Right hindlimb (tissue), 1 donor: ENCODE measurements at regions not wholly inside any gene's neighbourhood (a gene's known extent, or its start where the extent isn't known, plus 50 kb on each side); places are given as distances from the start of the nearest gene placed in this dataset.
"Not testable (repeated sequence)": the region's sequence is repeated elsewhere in the genome, so short reads cannot be mapped to it uniquely, and the experiment has no call there.

ENCODE experiments used
- DNase-seq: peaks from one replicate; pipeline ENCODE4 v3.0.0-alpha.2; 2018

DNA sequence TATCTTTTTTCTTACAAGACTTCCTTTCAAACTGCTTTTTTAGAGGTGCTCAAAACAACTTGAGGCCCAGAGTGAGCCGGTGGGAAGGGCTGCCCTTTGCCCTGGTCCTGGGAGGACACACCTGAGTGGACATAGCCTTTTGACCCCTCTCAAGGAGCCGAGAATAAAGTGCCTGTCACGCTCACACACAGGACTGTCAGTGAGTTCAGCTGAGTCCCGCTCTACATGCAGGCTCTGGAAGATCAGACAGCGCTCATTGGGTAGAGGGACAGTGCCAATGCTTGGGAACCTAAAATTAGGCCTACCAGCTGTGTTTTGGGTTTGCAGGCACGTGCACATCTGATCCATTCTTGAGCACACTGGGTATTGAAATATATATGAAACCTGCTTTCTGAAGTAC lies 387.8 kb downstream of the CD83 start:
- no peak for DNase-seq

DNA sequence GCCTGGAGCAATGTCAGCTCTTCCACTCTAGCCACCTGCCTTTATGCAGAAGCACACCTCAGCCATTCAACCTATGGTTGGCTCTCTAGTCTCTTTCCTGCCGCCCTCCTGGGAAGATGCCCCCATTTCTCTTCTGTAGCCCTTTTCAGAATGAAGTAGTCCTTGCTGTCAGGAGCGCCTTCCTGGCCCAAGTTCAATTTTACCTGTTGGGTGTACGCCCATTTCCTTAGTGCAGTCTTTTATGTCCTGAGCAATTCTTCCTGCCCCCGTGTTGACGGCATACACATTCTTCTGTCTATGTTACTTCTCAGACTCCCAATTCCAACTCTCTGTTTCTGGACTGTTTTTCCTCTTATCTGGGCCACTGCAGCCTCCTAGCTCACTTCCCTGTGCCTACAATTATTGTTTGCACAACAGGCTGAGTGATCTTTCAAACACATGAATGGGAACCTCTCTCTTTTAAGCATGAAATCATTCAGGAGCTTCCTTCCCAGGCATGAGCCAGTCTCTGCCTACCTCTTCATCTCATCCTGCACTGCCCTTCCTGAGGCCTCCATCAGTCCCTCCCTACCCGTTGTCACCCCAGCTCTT lies 389.2 kb downstream of the CD83 start:
- no peak for DNase-seq

DNA sequence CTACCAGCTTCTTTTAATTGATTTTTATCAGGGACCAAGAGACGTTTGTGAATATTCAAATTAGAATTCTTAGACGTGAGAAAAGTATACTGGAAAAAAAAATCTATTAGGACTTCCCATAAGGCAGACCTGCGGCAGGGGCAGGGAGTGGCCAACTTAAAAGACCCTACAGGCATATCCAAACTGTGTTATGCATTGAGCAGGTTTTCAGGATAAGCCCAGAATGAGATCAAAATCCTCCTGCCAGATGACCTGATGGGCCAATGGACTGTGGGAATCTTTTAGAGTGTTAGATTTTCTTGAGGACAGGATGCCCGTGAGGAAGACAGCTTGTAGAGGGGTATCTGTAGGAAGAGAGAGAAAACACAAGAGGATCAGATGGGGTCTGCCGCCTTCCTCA lies 391.5 kb downstream of the CD83 start:
- DNase-seq, result no peak

DNA sequence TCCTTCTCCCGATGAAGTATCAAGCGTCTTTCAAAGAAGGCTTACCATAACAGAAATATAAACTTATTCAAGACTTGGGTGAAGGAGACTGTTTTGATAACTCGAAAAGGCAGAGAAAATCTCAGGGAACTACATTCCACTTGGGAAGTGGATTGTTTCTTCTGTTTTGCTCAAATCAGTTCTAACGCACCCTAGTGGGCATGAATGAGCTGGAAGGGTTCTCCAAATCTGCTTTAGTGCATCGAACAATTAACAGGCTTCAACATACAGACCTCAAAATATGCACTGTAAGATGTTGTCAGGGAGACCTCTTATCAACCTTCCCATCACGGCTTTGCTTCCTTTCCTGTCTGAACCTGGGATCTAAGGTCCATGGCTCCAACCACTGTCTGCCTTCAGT lies 392.5 kb downstream of the CD83 start:
- no peak for DNase-seq

DNA sequence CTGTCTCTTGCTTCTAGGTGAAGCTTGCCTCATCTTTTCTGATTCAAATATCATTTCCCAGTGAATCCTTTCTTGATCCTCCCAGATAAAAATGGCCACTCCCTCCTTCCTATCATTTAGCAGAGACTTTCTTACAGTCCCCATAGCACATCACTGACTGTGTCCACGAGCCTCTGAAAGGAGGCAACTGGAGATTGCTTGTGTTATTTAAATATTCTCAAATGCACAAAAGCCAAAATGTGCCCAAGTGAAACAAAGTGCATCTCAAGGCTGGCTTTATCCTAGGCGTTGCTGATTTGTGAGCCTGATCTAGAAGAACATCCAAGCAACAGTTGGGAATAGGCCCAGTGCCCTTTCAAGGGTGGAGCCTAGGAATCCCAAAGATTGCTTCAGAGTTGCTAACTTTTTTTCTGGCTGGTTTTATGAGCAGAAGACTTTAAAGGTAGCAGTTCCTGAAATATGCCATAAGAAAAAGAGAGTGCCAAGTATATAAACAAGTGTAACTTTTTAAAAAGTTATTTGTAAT lies 393.6 kb downstream of the CD83 start:
- no peak for DNase-seq

DNA sequence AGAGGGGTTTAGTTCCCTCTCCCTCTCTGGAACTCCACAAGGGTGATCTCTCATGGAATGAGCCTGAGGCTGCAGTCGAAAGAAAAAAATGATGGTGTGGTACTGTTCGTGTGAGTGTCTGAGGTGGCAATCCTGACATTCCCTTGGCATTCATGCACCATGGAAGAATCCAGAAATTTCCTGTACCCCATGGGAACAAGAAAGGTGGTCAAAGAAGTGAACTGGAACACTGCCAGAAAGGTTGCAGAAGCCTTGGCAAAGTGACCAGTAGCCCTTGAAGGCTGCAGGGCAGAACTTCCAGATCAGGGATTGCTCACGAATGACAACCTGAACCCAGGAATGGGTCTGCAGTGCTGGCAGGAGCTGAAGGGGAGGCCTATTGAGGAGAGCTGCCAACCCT lies 394.7 kb downstream of the CD83 start:
- no peak for DNase-seq

DNA sequence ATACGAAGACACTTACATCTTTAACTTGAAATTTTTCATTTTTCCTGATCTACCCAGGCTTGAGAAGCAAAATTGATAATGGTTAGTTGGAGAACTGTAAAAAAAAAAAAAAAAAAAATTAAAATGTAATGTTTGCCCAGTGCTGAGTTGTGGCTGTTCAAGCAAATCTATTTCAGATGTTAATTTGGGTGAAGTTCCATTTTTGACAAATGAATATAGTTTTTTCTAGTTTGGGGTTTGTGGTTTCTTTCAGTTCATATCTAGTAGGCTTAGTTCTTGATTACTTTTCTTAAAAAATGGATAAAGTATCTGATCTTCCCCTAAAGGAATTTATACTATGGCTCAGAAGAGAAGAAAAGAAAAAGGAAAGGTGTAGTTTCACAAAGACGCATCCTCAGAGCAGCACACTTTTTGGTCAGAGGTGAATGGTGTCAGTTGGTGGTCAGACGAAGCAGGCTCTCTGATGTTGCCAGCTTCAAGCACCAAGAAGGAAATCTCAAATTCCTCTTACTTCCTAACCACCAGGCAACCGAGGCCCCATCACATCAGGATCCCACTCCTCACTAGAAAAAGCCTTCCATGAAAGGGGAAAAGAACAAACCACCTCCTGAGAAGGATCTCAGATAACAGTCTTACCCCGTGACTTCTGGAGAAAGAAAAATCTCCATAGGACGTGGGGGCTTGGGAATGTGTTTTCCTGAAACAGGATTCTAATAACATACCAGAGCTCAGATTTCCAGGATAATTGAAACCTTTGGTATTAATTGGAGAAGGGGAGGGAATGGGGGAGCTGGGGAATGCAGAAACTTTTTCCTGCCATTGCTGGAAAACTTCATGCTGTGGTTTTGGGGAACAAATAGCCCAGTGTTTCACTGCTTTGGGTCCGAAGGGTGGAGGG lies 396.2 kb downstream of the CD83 start:
- no peak for DNase-seq

DNA sequence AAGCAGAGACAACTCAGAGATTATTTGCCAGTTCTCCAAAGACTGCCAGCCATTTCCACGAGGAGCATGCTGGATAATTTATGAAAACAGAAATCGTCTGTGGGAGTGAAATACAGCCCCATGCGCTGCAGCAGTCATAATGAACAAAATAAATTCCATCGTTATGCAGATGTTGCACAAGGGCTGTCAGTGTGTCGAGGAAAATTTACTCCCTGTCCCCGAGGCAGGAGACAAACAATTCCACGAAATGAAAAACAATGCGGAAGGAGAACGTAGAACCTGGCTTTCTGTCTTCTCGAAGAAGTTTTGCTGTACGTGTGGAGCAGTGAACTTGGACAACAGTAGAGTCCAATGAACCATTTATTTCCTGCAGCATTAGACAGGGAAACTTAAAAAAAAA lies 399.4 kb downstream of the CD83 start:
- DNase-seq, result peak; percentile 28

DNA sequence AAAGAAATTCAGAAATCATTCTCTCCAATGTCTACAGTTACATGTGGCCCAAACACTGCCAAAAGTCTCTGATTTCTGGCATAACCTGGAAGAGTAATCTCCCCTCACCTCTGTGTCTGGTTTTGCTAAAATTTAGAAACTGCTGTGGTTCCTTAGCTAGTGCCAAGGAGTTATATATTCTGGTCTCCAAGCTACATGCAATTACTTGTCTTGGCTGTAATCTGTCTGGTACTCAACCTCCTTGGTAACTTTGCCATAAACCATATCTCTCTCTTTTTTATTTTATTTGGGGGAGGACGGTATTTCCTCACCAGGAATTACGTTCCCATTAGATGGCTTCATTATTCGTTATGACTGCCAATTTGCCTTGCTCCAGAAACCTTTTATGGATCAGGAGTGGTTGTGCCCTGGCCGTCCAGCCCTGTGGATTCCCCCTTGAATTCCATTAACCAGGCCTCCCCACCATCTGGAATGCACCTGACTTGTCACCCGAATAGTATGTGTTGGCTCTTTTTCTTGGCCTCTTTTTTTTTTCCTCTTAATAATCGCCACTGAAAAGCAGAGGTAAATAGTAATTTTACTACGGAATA lies 400.0 kb downstream of the CD83 start:
- peak; percentile 44 for DNase-seq

DNA sequence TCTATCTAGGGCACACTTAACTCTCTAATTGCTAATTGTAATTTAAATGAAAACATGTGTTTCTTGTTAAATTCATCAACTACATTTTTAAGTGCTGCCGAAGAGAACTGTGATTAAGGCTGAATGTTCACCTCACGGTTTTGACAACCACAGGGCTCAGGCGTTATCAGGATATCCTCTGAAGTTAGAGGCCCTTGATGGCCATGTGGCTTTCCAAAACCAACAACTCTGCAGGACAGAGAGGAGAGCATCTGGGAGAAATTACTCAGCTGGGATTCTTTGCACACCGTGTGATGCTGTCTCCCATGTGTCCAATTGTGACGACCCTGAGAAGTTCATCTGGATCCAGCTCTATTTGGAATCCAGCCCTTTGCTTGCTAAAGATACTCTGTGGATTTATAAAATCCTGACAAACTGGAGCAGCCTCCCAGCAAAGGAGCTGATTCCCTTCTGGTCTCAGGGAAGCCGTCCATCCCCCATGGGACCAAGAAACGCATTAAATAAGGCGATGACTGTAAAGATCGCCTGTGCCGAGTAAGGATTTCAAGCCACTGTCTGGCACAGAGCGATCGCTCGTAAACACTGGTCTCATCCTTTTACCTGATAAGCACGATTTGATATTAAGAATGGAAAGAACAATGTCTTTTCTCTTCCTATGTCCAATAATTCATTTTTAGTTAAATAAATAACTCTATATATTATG lies 401.1 kb downstream of the CD83 start:
- peak; percentile 38 for DNase-seq

DNA sequence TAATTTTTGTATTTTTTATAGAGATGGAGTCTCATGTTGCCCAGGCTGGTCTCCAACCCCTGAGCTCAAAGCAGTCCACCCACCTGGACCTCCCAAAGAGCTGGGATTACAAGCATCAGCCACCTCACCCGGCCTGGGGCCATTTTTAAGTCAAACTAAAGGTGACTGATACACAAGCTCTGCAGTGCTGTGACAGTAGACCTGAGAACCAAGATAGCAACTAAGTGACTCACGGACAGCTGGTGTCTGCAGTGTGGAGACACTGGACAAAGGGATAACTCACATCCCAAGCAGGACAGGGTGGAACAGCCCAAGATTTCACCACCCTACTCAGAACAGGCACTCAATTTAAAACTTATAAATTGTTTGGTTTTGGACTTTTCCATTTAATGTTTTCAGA lies 402.5 kb downstream of the CD83 start:
- no peak for DNase-seq

DNA sequence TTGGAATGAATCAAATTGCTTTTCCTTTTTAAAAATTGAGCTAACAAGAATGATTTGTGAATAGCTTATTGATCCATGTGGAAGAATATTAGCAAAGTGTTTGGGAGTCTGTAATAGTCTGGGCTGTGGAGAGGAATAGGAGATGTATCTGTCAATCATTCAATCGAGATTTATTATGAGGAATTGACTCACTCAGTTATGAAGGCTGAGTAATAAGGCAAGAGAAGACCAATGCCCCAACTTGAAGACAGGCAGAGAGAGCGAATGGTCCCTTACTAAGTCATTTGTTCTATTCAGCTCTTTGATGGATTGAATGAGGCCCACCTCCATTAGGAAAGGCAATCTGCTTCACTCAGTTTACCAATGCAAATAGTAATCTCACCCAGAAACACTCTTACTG lies 403.0 kb downstream of the CD83 start:
- DNase-seq, result no peak

DNA sequence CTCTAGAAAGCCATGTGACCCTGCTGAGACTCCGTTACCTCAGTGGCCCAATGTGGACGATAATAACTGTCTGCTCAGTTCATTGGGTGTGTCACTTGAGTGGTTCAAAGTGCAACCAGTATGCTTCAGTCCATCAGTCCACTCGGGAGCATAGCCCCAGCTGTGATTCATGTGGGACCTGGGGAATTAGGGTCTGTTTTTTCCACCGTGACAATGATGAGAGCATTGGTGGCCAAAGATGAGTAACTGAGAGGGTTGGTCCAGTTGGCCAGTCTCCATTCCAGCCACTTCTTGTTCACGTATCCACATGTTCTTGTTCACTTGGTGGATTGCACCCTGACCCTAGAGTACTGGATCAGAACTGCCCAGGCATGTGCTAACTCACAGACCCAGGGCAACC lies 403.6 kb downstream of the CD83 start:
- DNase-seq, result no peak

DNA sequence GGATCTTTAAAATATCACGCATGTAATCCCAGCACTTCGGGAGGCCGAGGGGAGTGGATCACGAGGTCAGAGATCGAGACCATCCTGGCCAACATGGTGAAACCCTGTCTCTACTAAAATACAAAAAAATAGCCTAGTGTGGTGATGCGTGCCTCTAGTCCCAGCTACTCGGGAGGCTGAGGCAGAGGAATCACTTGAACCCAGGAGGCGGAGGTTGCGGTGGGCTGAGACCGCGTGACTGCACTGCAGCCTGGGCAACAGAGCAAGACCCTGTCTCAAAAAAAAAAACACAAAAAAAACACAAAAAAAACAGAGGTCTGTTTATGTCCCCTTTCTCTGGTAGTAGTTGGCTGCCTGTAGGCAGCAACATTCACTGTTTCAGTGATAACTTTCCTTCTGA lies 404.3 kb downstream of the CD83 start:
- DNase-seq, result not testable (repeated sequence)

DNA sequence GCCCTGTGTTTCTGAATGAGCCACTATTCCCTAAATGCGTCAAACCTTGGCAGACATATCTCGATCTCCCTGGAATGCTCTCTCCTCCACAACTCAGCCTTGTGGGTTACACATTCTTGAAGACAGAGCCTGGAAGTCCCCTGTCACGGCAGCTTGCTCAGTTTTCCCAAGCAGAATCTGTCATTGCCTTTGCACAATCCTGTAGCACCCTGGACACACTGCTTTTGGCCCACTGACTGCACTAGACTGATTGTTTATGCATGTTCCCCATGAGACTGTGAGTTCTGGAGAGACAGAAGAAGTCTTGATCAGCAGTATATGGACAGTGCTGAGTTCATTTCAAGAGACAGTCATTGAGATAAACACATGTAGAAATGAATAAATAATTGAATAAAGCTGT lies 406.7 kb downstream of the CD83 start:
- DNase-seq, result no peak

DNA sequence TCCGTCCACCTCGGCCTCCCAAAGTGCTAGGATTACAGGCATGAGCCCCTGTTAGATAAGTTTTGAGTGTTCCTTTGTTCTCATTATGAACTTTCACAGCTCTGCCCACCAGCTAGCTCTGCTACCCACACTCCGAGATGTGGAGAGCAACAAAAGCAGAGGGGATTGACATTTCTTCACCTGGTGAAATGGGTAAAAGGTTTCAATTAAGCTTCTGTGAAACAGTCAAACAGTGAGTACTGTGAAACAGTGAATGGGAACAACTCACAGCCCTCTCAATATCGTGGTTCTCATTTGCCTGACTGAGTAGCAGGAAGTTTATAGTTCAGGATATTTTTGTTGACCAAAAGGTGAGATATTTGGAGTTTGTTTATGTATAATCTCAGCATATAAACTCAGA lies 412.8 kb downstream of the CD83 start:
- DNase-seq, result no peak

DNA sequence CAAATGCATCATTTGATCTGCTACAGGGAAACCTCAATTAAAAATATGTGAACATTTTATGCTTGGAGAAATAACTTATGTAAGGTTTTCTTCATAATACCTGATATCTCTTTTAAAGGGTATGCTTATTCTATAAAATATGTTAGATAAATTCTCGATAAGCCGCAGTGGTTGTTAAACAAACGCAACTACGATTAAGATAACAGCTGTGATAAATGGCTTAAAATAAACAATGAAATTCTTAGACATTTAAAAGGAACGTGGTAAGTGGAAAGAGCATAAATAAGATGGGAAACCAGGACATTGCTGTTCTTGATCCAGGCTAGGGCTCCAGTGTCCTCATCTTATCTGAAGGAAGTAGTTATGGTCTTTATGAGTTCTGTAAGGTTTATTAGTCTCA lies 415.9 kb downstream of the CD83 start:
- DNase-seq, result no peak

DNA sequence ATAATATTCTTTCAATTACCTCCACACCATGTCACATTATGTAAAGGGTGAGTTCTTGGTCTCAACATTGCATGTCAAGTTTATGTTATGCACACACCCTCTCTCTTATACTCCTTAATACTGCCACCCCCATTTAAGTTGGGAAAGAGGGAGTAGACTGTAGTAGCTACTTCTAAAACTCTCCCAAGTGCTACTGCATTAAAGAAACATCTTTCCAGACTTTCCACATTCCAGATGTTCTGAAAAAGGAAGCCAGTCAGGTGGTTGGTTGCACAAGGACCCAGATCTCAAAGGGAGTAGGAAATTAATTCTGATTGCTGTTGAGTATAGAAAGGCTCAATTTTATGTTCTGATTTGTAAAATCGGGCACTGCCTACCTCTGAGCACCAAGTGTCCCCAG lies 419.5 kb downstream of the CD83 start:
- DNase-seq, result no peak

DNA sequence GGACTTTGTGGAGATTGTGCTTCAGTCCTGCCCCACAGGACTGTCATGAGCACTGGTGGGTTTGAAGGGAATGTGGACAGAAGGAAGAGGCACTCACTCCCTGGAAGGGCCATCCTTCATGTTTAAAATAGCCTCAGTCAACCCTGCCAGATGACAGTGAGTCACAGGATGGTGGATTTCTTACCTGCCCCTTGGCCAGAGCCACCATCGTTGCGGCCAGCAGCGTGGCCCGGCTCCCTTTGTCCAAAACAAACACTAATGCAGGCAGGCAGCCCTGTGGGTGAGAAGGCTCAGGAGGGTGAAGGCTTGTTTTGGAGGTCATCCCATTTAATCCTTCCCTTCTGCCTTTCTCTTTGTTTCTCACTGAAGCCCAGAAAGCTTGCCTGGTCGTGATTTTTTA lies 422.7 kb downstream of the CD83 start:
- no peak for DNase-seq

DNA sequence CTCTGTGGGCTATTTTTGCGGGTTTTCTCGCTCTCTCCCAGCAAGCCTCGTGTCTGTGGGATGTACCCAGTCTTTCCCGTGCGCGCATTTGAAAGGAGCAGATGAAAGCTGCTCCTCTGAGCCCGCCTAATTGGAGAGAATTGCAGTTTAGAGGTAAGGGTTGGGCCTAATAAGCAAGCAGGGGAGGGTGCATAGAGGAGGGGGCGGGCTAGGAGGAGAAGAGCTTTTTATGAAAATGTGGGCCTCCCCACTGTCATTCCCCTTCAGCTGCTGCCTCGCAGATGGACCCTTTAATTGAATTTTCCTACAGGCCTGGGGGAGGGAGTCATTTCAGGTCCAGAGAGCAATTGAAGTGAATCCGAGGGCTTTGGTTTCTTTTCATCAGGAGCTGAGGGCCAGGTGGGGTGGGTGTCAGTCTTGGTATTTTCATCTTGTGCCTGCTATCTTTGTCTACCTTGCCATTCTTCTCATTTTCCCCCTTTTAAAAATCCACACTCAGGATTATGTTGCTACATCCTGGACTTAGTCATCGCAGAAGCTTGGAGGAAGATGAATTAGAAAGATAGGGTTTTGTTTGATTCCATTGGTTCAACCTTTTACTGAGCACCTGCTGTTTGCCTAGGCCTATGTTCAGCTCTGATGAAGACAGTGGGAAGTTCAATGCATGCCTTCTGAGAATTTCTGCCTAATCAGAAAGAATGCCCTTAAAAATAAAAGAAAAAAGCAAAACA lies 423.4 kb downstream of the CD83 start:
- no peak for DNase-seq

DNA sequence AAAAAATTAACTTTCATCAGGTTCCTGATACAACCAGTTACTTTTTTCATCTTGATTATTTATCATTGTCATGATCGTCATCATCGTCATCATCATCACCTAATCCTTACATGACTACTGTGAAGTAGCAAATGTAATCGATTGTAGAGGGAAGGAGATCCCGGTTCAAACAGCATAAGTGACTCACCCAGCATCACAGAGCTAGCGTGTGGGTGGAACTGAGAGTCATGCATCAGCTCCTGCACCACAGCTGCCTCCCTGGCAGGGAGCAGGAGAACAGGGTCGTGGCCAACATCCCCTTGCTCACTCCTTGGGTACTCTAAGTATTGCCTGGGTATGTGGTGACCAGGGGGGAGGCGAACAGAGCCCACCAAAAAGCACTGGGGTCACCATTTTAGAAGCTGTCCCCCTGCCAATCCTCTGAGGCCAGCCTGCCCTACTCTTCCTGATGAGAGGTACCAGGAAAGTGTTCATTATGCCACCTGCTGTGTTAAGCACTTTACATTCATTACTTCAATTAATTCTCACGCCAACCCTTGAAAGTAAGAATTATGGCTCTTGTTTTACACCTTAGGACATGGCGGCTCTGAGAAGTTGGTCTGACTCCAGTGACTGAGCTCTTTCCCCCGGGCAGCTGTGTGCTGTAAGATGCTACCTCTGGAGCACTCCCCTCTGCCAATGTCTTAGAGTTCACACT lies 425.2 kb downstream of the CD83 start:
- DNase-seq, result no peak

DNA sequence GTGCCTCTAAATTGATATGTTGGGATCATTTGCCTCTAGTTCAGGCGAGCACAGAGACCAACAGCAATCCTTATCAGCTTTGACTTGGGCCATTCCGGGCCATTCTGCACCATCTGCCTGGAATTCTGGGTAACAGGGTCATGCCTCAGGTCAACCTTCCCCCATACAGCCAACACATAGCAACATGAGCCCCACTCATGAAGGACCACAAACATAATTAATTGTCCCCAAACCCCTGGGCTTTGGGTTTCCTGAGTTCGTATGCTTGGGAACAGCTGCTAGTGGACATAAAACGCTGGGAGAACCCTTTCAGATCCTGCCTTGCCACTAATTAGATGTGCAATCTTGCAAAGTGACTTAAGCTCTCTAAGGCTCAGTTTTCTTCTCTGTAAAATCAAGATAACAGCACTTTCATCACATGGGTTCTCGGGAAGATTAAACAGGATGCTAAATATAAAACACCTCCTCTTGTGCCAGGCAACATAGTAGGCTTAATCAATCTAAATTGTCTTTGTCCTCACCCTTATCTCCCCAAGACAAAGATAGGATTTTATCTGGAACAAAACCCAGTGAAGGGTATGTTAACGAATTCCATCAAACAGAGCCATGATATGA lies 426.5 kb downstream of the CD83 start:
- no peak for DNase-seq
